ENCODE measurements at regions not wholly inside any gene's neighbourhood (a gene's known extent, or its start where the extent isn't known, plus 50 kb on each side); places are given as distances from the start of the nearest gene placed in this dataset.

DNA sequence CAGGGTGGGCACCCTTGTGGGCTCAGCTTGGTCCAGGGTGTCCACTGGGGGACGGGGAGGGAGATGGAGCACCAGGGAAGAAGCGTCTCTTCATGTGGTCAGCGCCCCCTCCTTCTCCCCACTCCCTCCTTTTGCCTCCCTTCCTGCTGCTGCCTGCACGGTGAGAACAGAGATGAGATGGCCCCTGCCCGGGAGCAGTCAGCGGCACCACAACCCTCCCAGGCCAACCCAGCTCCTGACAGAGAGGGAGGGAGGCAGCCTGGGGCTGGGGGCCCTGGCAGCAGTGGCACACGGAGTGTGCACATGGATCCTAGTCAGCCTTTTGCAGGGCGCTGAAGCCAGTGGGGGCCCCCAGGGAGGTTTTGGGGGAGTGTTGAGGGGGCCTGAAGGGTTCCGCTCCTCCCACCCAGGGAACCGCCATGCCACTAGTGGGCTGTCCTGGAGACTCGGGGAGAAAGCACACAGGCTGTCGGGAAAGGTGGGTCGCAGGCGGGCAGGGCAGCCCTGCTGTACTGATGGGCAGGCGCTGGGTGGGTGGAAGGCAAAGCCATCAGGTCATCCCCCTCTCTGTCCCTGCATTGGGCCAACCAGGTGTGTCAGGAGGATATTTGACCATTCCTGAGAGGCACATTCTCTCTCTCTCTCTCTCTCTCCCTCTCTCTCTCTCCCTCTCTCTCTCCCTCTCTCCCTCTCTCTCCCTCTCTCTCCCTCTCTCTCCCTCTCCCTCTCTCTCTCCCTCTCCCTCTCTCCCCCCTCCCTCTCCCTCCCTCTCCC, 94.3 kb upstream of the BHLHE23 start:
- no peak for DNase-seq (ENCODE audit: low spot score)

- DNase-seq (ENCODE audit: low spot score) = no peak
These were observed 93.6 kb upstream of the BHLHE23 start for GRCh38 chr20:63100174-63100925.

- no peak for DNase-seq (ENCODE audit: low spot score)
These were observed 92.9 kb upstream of the BHLHE23 start for GRCh38 chr20:63099456-63100173.

- no peak for DNase-seq (ENCODE audit: low spot score)
These were observed 91.5 kb upstream of the BHLHE23 start for GRCh38 chr20:63098195-63098810.

- no peak for DNase-seq (ENCODE audit: low spot score)
These were observed 90.6 kb upstream of the BHLHE23 start for GRCh38 chr20:63097336-63097831.

DNA sequence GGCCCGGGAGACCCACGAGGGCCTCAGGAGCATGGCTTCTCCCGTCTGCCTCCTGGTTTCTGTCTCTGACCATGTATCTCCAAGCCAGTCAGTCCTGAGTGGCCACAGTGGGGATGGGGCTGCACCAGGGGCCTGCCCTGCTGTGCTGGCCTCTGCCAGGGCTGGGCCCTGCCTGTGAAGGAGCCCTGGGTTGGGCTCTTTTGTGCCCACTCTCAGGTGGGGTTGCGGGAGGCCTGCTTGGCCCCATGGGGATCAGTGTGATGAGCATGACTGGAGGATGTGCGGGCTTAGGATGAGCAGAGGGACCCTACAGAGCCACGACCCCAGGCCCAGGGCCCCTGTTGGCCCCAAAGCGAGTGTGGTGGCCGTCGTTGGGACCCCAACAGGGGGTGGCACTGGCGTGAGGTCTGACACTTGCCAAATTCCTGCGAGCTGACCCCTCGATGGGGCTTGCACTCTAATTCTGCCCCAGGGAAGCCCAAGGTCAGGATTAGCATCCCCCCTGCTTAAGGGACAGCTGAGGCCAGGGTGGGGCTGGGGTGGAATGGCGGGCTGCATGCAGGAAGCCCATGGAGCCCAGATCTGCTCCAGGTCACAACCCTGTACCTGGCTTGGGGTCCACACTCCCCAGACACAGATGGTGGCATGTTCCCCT, 90.0 kb upstream of the BHLHE23 start:
- DNase-seq (ENCODE audit: low spot score) = no peak

DNA sequence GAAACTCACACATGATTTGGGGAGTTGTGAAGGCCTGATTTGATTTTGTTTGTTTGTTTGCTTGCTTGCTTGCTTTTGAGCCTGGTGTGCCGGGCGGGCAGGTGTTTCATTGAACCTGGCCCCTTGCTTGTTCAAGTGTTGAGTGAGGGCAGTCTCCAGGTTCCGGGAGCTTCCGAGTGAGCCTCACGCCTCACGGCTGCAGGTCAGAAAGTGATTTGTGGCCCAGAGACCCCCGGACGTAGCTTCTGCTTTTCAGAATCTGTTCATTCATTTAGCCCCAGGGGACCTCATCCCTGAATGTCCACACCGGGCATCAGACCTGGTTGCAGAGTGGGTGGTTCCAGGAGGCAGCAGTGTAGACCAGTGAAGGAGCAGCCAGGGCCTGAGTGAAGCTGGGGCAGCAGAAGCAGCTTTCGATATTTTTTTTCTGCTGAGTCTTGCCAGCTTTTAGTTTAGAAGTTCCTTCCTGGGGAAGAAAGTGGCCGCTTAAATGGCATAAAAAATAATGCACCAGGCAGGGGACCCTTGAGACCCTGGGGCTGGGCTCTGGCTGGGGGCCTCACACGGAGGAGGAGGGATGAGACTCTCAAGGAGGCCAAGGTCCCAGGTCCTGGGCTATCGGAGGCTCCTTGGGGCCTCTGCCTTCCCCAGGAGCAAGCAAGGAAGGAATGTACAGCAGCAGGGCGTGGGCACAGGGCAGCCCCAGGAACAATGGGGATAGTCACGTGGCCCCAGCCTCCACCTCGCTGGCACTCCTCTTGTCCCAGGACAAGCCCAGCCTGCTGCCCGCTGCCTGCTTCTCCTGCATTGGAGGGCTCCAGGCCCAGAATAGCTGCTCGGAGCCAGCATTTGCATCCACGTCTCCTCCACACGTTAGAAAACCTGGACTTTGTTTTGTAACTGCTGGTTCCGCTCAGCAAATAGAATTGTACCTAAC, 89.2 kb upstream of the BHLHE23 start:
- peak; percentile 28 for DNase-seq (ENCODE audit: low spot score)

DNA sequence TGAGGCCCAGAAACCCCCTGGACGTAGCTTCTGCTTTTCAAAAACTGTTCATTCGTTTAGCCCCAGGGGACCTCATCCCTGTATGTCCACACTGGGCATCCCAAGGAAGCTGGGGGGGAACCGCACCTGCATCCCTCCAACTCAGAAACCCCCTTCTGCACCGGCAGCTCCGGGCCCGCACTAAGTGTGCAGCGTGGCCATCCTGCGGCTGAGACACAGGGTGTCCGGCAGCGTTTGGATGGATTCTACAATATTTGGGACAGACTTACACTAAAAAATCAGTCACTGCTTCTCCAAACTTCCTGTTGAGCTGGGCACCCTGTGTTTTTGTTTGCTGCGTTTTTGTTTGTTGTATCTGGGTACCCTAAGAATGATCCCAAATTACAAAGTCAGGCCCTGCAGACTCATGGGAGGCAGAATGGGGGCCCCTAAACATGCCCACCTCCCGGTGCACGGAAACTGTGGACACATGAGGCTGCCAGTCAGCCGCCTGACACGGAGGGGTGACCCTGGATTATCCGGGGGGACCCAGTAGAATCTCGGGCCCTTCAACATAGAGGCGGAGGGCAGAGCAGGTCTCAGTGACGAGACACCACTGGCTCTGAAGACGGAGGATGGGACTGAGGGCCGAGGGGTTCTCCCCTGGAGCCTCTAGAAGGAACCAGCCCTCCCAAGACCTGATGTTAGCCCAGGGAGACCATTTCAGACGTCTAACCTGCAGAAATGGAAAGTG, 88.2 kb upstream of the BHLHE23 start:
- DNase-seq (ENCODE audit: low spot score) = no peak

DNA sequence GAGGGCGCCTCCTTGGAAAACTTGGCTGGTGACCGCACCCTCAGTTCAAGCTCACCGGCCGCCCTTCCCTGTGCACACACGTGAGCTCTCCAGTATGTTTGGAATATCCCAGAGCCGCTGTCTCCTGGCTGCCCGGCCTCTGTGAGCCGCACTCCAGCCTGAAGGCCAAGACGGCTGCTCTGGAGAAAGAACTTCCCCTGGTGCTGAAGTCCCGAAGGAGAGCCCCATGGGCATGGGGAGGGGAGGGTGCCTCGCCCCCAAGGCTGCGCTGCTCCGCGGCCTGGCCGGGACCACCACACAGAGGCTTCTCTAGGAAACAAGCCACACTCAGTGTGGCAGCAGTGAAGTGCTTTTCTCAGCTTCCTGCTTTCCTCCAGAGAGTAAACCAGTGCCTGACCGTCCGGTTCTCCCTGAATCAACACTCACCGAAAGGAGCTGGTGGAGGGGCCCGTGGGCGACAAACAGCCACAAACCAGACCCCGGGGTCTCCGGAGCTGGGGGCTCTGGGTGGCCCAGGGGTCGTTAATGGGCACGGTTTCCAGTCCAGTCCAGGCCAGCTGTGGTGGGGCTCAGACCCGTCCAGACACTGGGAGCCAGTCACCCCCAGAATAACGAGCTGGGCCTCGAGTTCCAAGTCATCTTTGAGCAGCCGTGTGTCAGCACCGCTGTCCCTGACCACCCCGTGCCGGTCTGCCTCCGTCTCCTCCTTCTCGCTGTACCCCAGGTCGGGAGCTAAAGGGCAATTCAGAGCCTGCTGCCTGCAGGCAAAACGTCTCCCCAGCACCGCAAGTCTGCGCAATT, 87.4 kb upstream of the BHLHE23 start:
- no peak for DNase-seq (ENCODE audit: low spot score)

DNA sequence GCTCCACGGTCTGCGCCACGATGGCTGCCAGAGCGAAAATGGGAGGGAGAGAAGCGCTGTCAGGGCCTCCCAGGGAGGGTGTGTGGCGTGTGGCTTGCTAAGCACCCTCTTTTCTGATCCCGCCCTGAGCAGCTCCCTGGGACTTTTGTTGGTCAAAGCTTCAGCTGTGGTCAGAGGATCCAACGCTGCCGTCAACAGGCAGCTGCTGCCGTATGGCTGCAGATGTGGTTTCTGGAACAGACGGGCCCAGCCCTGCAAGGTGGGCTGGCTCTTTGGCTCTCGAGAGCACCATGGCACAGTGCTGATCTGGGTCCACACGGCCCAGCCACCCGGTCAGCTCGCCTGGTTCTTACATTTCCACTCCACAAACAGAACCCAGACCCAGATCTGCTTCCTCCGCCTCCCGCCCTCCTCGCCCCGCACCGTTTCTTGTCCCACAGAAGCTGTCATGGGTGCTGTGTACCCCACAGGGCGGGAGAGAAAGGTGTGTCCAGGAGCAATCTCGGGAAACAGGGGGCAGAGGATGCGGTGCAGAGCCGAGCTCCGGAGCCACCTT, 86.0 kb upstream of the BHLHE23 start:
- DNase-seq (ENCODE audit: low spot score) = no peak

DNA sequence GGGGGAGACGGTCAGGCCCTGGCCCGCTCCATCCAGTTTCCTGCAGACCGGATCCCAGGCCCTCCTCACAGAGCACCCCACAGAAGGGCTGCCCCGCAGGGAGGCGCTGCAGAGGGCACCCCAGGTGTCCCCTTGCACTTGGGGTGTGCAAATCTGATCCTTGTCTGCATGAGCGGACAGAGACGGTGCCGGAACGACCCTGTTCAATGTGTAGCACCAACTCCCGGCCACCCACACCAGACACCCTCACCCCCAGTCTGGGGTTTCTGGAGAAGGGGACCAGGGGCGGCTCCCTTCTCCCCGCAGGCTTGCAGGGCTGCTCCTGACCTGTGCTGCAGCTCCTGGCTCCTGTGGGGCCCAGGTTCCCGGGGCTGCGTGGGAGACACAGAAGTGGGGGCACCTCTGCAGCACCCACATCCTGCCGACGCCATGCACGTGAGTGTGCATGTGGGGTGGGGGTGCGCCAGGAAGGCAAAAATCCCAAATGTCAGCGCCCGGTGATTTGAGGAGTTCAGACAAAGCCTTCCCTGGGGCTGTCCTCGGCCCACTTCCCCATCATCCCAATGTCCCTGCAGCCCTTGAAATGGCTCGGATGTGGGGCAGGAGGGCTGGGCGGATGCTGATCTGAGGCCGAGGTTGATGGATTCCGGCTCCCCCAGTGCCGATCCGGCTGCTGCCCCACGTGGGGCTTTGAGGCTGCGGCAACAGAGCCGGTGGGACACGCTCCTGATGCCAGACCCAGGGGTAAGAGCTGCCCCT, 85.3 kb upstream of the BHLHE23 start:
- DNase-seq (ENCODE audit: low spot score) = no peak

GRCh38 chr20:63090682-63091571, 84.2 kb upstream of the BHLHE23 start:
- DNase-seq (ENCODE audit: low spot score) = no peak

GRCh38 chr20:63090052-63090451, 83.3 kb upstream of the BHLHE23 start:
- DNase-seq (ENCODE audit: low spot score) = no peak

DNA sequence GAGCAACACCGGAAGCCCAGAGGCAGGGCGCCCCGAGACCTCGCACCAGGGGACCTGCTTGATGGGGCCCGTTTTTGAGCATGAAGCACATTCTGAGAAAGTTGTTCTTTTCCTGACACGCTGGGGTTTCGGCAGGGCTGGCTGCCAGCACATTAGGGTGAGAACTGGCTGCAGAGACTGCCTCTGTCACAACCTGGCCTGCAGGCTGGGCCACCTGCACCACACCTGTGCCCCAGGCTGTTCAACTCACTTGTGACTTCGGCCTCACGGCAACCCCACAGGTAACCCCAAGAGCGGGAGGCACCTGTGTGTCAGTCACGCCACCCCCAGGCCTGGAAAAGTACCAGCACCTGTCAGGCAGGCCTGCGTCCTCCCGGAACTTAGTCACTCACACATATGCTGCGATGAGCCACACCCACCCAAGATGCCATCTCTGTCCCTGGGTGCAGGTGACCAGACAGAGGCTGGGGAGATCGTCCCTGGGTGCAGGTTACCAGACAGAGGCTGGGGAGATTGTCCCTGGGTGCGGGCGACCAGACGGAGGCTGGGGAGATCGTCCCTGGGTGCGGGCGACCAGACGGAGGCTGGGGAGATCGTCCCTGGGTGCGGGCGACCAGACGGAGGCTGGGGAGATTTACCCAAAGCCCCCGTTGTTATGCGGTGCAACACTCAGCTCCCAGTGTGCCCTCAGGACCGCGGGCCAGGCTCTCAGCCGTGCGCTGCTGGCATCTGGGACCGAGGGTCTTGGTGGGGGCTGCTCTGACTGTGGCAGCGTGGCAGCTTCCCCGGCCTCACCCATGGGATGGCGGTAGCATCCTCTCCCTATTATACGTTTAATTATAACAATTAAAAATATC, 82.5 kb upstream of the BHLHE23 start:
- no peak for DNase-seq (ENCODE audit: low spot score)

GRCh38 chr20:63087872-63088680, 81.3 kb upstream of the BHLHE23 start:
- DNase-seq (ENCODE audit: low spot score) = no peak
